Brain microvascular endothelial cell (primary cell): ENCODE measurements at regions not wholly inside any gene's neighbourhood (a gene's known extent, or its start where the extent isn't known, plus 50 kb on each side); places are given as distances from the start of the nearest gene placed in this dataset.

Source experiments
- DNase-seq: peaks from one replicate; pipeline ENCODE4 v3.0.0-alpha.2; 2020
- H3K27ac ChIP-seq: fragments of 250-450 bp; sonication (Bioruptor Pico); 2 replicates; pipeline ENCODE4 v1.5.1; 2020; ENCODE audit warnings: mild to moderate bottlenecking, moderate library complexity
- H3K27me3 ChIP-seq: fragments of 250-450 bp; sonication (Bioruptor Pico); replicated peaks from 2 replicates; pipeline ENCODE4 v1.5.1; 2020; ENCODE audit warnings: mild to moderate bottlenecking
- H3K36me3 ChIP-seq: fragments of 250-450 bp; sonication (Bioruptor Pico); replicated peaks from 2 replicates; pipeline ENCODE4 v1.5.1; 2020; ENCODE audit warnings: mild to moderate bottlenecking
- H3K4me3 ChIP-seq: 2 replicates; pipeline ENCODE4 v1.5.1; 2011; ENCODE audit warnings: low read depth, mild to moderate bottlenecking, control low read depth, low read length, moderate library complexity
- in situ Hi-C: cut with HindIII; loops from 2 replicates; pipeline ENCODE4 v1.10.0; 2017; ENCODE audit warnings: low sequenced_read_pairs, low pct_ligation_motif_present
- TF ChIP-seq, protein P1 (sequence below): IDR thresholded peaks from 2 replicates; pipeline ENCODE4 v1.5.1; 2011; ENCODE audit warnings: low read depth, mild to moderate bottlenecking, moderate library complexity, low read length, control low read depth, inconsistent platforms; ENCODE audit errors: missing control alignments

DNA sequence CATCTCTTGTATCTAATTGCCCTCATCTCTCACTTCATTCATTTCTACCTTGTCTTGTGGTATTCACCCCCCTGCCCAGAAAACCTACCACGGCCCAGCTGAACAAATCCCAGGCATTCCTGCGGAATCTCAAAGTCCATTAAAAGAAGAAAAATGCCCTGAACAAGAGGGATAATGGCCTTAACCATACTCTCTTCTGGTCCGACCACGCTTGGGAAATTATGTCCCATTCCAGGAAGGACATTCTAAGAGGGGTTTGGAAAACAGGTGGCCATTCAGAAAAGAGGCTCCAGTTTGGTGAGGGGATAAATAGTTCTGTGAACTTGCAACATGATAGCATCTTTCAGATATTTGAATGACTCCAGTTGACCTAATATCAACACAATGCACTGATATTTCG lies 349.9 kb upstream of the ZNF521 start:
- in situ Hi-C loops, result no loop called here
- Histone ChIP-seq H3K27me3 (no peaks in the 10 kb centered on the region), H3K36me3 (no peaks in the 10 kb centered on the region), H3K4me3 (no peak overlapping the region), H3K27ac (no peak overlapping the region)
- TF ChIP-seq, protein P1, sequence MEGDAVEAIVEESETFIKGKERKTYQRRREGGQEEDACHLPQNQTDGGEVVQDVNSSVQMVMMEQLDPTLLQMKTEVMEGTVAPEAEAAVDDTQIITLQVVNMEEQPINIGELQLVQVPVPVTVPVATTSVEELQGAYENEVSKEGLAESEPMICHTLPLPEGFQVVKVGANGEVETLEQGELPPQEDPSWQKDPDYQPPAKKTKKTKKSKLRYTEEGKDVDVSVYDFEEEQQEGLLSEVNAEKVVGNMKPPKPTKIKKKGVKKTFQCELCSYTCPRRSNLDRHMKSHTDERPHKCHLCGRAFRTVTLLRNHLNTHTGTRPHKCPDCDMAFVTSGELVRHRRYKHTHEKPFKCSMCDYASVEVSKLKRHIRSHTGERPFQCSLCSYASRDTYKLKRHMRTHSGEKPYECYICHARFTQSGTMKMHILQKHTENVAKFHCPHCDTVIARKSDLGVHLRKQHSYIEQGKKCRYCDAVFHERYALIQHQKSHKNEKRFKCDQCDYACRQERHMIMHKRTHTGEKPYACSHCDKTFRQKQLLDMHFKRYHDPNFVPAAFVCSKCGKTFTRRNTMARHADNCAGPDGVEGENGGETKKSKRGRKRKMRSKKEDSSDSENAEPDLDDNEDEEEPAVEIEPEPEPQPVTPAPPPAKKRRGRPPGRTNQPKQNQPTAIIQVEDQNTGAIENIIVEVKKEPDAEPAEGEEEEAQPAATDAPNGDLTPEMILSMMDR, result no peak
- DNase-seq, result no peak

DNA sequence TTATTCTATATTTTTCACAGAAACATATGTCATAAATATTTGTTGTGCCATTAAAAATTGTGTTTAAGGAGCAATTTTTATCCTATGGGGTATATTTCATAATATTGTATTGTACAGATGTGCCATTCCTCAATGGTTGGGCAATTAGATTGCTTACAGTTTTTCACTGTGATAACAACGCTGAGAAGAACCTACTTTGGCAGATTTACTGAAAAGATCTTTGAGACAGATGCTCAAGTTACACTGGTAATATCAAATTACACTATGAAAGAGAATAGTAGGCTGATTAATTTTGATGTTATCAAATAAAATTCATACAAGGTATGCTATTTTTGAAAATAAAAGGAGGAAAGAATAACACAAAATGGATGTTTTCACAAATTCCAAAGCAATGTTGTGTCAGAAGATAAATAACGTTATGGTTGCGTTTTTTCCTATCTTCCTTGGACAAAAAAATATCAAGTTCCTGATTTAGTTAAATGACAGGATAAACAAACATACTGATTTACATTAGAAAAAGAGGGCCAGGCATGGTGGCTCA lies 335.1 kb upstream of the ZNF521 start:
- peak; percentile 2 for DNase-seq
- in situ Hi-C loops, result no loop called here
- Histone ChIP-seq H3K36me3 (no peaks in the 10 kb centered on the region), H3K27ac (no peak overlapping the region), H3K27me3 (no peaks in the 10 kb centered on the region), H3K4me3 (no peak overlapping the region)
- TF ChIP-seq, protein P1, result no peak

DNA sequence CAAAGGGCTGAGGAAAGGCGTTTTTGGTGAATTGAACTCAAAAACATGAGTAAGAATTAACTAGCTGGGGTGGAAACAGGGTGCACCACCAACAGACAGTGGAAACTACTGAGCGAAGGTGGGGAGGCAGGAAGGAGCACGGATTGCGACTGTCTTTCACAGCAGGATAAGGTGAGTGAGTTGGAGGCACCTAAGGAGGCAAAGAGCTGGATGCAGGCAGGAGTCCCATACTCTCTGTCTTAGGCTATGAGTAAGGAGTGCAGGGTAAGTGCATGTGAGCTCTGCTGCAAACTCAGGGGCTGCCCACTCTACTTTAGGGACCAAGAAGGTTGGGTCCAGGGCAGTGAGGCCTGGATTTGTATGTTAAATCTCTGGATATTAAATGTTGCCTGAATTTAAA lies 333.1 kb upstream of the ZNF521 start:
- Histone ChIP-seq H3K4me3 (no peak overlapping the region), H3K27ac (no peak overlapping the region), H3K27me3 (no peaks in the 10 kb centered on the region), H3K36me3 (no peaks in the 10 kb centered on the region)
- in situ Hi-C loops, result no loop called here
- TF ChIP-seq, protein P1, result no peak
- DNase-seq, result no peak

DNA sequence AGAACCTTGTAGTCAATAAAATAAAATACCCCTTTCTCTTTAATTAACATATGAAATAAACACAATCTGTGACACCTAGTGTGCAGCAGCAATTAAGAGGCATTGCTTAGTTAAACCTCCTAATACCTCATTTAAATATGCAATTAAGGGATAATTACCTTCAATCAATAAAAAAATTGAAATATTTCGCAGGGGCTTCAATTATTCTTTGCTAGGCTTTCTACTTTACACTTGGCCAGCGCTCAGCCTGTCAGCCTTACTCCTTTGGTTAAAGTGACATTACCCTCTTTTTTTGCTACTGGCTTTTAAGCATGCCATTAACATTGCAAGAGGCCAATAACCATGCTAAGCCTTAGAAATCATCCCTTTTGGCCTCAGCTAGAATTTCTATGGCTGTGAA lies 327.5 kb upstream of the ZNF521 start:
- no peaks in the 10 kb centered on the region for H3K36me3 ChIP-seq
- TF ChIP-seq, protein P1, result no peak
- in situ Hi-C loops, result no loop called here
- H3K27me3 ChIP-seq, result no peaks in the 10 kb centered on the region
- H3K27ac ChIP-seq, result no peak overlapping the region
- H3K4me3 ChIP-seq, result no peak overlapping the region
- DNase-seq, result no peak

DNA sequence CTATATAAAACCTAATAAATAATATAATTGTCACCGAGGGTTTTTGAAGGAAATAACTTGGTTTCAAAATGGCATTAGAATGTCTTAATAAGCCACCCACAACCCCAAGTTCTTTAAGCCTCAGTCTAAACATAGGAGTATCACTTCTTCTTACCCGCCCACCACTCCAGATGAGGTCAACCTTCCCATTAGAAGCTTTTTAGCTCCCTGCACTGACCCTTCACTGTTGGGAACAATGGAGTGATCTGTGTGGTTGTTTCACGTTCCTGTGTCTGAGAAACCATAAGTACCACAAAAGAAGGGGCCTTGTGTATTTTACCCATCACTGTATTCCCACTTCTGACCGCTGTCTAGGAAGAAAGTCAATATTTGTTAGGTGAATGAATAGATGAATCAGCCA lies 326.3 kb upstream of the ZNF521 start:
- H3K36me3 ChIP-seq, result no peaks in the 10 kb centered on the region
- no peak overlapping the region for H3K4me3 ChIP-seq
- H3K27me3 ChIP-seq, result no peaks in the 10 kb centered on the region
- in situ Hi-C loops, result no loop called here
- no peak overlapping the region for H3K27ac ChIP-seq
- DNase-seq, result no peak
- TF ChIP-seq, protein P1, result no peak

DNA sequence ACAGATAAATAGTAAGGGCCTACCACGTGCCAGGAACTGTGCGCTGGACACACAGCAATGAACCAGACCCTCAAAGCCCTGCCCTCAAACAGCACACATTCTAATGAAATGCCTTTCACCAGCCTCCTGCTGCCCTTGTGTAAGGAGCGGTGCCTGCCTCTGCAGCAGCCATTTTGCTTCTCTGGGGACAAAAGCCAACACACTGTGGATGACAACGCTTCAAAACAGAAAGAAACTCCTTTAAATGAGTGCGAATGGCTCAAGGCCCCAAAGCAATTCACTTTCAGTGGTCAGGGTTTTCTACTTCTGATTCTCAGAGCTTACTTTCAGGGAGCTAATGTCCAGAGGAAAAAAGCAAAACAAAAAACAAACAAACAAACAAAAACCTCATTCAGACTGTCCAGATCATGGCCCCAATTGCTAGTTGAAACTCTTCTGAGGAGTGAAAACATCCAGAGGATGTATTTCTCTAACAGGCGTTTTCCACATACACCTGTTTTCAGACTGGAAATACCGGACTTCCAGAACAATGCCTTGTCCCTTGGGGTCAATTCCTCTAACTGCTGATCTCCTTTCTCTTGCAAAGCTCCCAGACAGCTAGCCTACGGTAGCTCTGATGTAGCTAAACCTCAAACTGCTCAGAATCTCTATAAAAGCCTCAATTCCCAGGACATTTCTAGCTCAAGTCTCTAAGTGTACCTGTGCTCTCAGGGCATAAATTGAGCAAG lies 323.3 kb upstream of the ZNF521 start:
- in situ Hi-C loops, result no loop called here
- no peak overlapping the region for H3K27ac ChIP-seq
- H3K4me3 ChIP-seq, result no peak overlapping the region
- no peaks in the 10 kb centered on the region for H3K27me3 ChIP-seq
- TF ChIP-seq, protein P1, result no peak
- no peak for DNase-seq
- no peaks in the 10 kb centered on the region for H3K36me3 ChIP-seq
